Effector CD8-positive, alpha-beta T cell (primary cell): ENCODE measurements at regions not wholly inside any gene's neighbourhood (a gene's known extent, or its start where the extent isn't known, plus 50 kb on each side); places are given as distances from the start of the nearest gene placed in this dataset.

Experiments
- DNase-seq: peaks from one replicate; lab custom pipeline; 2025; lab: John Stamatoyannopoulos, UW

DNA sequence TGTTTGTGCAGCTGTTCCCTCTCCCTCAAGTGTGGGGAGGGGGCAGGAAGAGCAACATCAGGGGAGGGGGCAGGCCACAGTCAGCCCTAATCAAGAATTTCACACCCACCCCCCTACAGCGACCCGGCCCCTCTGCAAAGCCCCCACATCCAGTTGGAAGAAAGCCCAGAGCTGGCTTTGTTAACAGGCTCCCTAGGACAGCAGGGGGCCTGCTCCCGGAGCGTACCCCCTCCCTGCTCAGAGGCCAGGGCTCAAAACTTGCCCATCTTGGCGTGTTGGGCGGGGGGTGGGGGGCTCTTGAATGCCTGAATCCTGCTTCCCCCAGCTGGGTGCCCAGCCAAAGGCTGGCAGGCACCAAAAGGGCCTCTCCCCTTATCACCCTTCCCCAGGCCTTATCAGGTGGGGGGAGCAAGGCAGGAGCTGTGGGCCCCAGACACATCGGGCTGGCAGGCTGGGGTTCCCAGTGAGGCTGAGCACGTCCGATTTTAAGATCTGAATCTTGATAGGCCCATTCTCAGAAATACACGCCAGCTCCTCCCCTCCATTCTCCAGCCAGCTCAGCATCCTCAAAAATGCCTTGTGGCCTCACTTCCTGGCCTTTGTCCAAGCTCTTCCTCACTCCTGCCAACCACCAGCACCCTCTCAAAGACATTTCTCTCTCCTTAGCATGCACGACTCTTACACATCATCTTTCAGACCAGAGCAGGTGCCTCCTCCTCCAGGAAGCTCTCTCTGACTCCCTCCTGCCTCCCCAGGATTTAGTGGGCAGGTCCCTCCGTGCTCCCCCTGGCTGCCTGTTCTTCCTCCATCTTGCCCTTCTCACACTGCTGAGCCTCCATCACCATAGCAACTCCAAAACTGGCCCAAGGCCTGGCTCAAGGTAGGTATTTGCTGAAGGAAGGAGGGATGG lies 384.8 kb downstream of the MN1 start:
- DNase-seq: no peak

GRCh38 chr22:27417421-27417814 lies 384.1 kb downstream of the MN1 start:
- no peak for DNase-seq

- DNase-seq: no peak
Observed at GRCh38 chr22:27418261-27418660, 383.3 kb downstream of the MN1 start.

DNA sequence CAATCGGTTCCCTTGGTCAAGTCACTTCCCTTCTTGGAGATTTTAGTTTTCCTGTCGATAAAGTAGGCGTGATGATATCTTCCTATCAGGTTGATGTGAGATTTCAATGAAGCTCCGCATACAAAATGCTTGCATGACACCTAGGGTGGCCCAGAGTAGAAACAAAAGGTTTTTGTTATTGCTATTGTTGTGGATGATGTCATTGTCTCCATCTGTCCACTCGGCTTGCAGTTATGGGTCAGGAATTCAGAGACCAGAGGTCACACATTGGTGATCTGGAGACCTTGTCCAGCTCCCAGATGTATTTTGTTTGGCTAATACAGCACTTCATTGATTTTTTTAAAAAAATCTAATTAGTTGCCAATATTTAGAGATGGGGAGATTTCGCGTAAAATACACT lies 382.1 kb downstream of the MN1 start:
- DNase-seq: no peak

GRCh38 chr22:27420195-27420816 lies 381.2 kb downstream of the MN1 start:
- no peak for DNase-seq

- DNase-seq: no peak
Observed at GRCh38 chr22:27420817-27421361, 380.7 kb downstream of the MN1 start.

- DNase-seq: no peak
Observed at GRCh38 chr22:27422442-27422841, 379.1 kb downstream of the MN1 start.

GRCh38 chr22:27424319-27424718 lies 377.2 kb downstream of the MN1 start:
- no peak for DNase-seq

- DNase-seq: no peak
Observed at GRCh38 chr22:27429476-27429875, 372.1 kb downstream of the MN1 start.

DNA sequence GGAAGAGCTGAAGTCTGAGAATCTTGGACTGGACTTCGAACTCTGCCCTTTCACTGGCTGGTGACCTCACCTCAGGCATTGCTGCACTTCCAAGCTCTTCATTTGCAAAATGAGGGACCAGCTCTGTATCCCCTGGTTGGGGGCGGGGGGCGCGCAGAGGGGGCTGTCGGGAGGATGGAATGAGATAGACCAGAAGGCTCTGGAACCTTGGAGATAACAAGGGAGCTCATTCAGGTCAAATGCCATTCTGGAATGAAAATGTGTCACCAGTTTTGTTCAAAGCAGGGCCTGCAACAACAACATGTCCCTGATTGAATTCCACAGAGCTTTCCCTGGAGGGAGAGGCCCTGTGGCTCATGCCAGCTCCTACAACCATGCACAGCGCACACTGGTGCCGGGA lies 370.5 kb downstream of the MN1 start:
- DNase-seq: no peak

DNA sequence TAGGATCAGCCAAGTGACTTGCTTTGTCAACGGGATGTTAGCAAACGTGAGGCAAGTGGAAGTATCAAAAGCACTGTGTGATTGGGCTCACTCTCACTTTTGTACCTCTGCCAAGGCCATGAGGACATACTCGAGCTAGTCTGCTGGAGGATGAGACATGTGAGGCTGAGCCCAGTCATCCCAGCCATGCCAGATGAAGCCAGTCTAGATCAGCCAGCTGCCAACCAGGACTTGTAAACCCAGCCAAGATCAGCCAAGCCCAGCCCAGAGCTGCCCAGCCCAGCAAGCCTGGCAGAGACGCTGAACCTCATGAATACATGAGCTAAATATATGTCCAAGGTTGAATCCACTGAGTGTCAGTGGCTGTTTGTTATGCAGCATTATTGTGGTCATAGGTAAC lies 369.7 kb downstream of the MN1 start:
- DNase-seq: no peak

- no peak for DNase-seq
Observed at GRCh38 chr22:27433099-27433498, 368.5 kb downstream of the MN1 start.

GRCh38 chr22:27433585-27434190 lies 367.9 kb downstream of the MN1 start:
- DNase-seq: no peak

- DNase-seq: no peak
Observed at GRCh38 chr22:27434898-27435297, 366.7 kb downstream of the MN1 start.

DNA sequence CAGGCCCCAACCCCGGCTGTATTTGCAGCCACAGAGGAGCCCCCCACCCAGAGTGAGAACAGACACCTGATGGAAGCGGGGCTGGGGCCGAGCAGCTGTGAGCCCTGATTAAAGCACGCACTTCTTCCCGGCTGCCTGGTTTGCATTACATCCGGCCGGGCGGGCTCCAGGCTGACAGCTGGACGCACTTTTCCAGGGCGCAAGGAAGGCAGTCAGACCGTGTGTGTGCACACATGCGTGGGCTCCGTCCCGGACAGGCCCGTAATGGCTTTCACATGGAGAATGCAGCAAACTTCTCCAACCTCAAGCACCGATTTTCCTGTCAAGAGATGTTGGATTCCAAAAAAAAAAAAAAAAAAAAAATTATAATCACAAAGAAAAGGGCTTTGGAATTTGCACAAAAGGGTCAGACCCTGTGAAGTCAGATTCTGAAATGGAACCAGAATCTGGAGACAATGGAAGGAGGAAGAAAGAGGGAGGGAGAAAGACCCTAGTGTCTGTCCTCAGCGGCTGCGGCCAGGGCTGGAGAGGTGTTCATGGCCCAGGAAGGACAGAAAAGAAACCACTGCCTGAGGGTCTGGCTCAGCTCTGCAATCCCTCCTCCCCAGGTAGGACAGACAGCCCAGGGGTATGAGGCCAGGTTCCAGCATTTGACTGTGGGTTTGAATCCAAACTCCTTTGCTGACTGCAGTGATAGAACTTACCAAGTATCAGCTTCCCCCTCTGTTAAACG lies 365.5 kb downstream of the MN1 start:
- DNase-seq: no peak

- no peak for DNase-seq
Observed at GRCh38 chr22:27436591-27436990, 365.0 kb downstream of the MN1 start.

- no peak for DNase-seq
Observed at GRCh38 chr22:27437570-27437969, 364.0 kb downstream of the MN1 start.

DNA sequence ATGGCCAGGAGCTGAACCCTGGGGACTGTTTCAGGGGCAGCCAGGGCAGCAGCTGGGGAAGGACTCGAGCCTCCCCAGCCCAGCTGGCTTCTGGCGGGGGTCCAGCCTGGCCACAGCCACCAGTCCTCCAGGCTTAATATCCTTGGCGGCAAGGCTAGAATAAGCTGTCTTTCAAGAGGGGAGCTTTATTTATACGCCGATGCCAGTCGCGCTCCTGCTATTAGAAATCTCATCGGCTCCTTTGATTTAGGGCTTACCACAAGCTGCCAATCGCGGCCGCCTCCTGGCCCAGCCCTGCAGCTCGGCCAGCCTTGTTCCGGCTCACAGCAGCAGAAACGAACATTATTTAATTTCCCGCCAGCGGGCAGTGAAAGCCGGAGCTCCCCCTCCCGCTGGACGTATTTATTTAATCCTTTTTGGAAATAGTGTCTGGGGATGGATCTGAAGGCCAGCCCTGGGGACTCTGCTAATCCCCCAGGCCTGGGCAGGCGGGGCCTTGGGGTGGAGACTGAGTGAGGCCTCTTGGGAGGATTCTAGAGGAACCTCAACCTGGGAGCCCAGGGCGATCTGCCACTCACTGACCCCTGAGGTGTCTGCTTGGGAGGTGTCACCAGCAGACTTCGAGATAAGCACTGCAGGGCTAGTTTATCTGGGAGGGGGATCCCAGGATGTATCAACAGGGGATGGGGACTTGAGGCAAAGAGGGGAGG lies 363.1 kb downstream of the MN1 start:
- no peak for DNase-seq

GRCh38 chr22:27439131-27439530 lies 362.4 kb downstream of the MN1 start:
- no peak for DNase-seq

DNA sequence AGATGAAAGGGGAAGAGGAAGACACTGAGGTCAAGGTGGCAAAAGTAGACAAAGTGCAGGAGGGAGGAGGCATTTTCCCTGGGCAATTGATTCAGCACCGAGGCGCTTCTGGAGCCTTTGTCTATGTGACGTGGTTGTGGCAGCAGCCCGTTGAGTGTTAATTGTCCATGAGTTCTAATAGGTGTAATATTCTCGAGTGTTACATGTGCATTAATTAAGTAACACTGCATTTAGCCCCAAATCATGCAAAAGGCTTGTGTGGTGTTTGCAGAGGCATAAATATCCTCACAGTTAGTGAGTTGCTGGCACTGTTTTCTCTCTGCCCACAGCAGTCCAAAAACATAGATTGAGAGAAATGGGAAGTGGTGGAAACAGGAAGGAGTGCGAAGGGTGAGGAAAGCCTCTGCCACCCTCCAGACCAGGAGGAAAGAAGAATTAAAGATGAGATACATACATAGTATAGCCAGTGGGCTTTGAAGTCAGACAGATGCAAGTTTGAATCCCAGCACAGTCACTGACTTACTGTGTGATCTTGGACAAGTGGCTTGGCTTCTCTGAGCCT lies 361.2 kb downstream of the MN1 start:
- no peak for DNase-seq
